Hepatocyte (in vitro differentiated cells): ENCODE measurements at regions not wholly inside any gene's neighbourhood (a gene's known extent, or its start where the extent isn't known, plus 50 kb on each side); places are given as distances from the start of the nearest gene placed in this dataset.

Source experiments
- DNase-seq: peaks from one replicate; pipeline ENCODE4 v3.0.0-alpha.2; 2016; ENCODE audit warnings: low spot score
- H2AFZ ChIP-seq: fragments of 200-600 bp; sonication (generic); 2 replicates; pipeline ENCODE4 v1.6.0; 2016; ENCODE audit warnings: antibody characterized with exemption, mild to moderate bottlenecking
- H3K27ac ChIP-seq: fragments of 200-600 bp; sonication (generic); 2 replicates; pipeline ENCODE4 v1.5.1; 2016; ENCODE audit warnings: mild to moderate bottlenecking
- H3K27me3 ChIP-seq: fragments of 200-600 bp; sonication (generic); 2 replicates; pipeline ENCODE4 v1.6.1; 2016
- H3K36me3 ChIP-seq: fragments of 200-600 bp; sonication (generic); replicated peaks from 2 replicates; pipeline ENCODE4 v1.5.1; 2016; ENCODE audit warnings: low read depth; ENCODE audit not compliant: insufficient read depth
- H3K4me1 ChIP-seq: fragments of 200-600 bp; sonication (generic); 2 replicates; pipeline ENCODE4 v1.5.1; 2016; ENCODE audit warnings: mild to moderate bottlenecking, moderate library complexity; ENCODE audit not compliant: insufficient read depth
- H3K4me2 ChIP-seq: fragments of 200-600 bp; sonication (generic); 2 replicates; pipeline ENCODE4 v1.6.0; 2016
- H3K4me3 ChIP-seq: fragments of 200-600 bp; sonication (generic); 2 replicates; pipeline ENCODE4 v1.5.1; 2016; ENCODE audit warnings: mild to moderate bottlenecking
- H3K79me2 ChIP-seq: fragments of 200-600 bp; sonication (generic); 2 replicates; pipeline ENCODE4 v1.6.0; 2017; ENCODE audit warnings: mild to moderate bottlenecking
- H3K9me2 ChIP-seq: fragments of 200-600 bp; sonication (generic); replicated peaks from 2 replicates; pipeline ENCODE4 v1.6.0; 2017; ENCODE audit warnings: mild to moderate bottlenecking; ENCODE audit not compliant: insufficient read depth
- H3K9me3 ChIP-seq: fragments of 200-600 bp; sonication (generic); 2 replicates; pipeline ENCODE4 v1.5.1; 2016; ENCODE audit warnings: low read depth, mild to moderate bottlenecking
- H4K20me1 ChIP-seq: fragments of 200-600 bp; sonication (generic); 2 replicates; pipeline ENCODE4 v1.6.0; 2016; ENCODE audit warnings: mild to moderate bottlenecking; ENCODE audit not compliant: insufficient read depth, poor library complexity, severe bottlenecking
- EZH2 ChIP-seq: fragments of 200-600 bp; sonication (generic); IDR thresholded peaks from 2 replicates; pipeline ENCODE4 v1.6.1; 2016; ENCODE audit warnings: antibody characterized with exemption, mild to moderate bottlenecking, borderline replicate concordance
- EZH2phosphoT487 ChIP-seq: fragments of 200-600 bp; sonication (generic); IDR thresholded peaks from one replicate; pipeline ENCODE4 v1.6.1; 2018; ENCODE audit warnings: antibody characterized with exemption, mild to moderate bottlenecking, low read depth, moderate library complexity; ENCODE audit not compliant: unreplicated experiment, severe bottlenecking
- WGBS: methylation state at CpG from one replicate; pipeline ENCODE4 v1.1.6; 2016; ENCODE audit warnings: low lambda C conversion rate; ENCODE audit errors: missing lambda C conversion rate; 5-methylcytosine and 5-hydroxymethylcytosine counted together
- TF ChIP-seq, protein P1 (sequence below): fragments of 200-600 bp; sonication (generic); IDR thresholded peaks from 2 replicates; pipeline ENCODE4 v1.5.1; 2016; ENCODE audit warnings: antibody characterized with exemption, mild to moderate bottlenecking; ENCODE audit not compliant: poor library complexity

DNA sequence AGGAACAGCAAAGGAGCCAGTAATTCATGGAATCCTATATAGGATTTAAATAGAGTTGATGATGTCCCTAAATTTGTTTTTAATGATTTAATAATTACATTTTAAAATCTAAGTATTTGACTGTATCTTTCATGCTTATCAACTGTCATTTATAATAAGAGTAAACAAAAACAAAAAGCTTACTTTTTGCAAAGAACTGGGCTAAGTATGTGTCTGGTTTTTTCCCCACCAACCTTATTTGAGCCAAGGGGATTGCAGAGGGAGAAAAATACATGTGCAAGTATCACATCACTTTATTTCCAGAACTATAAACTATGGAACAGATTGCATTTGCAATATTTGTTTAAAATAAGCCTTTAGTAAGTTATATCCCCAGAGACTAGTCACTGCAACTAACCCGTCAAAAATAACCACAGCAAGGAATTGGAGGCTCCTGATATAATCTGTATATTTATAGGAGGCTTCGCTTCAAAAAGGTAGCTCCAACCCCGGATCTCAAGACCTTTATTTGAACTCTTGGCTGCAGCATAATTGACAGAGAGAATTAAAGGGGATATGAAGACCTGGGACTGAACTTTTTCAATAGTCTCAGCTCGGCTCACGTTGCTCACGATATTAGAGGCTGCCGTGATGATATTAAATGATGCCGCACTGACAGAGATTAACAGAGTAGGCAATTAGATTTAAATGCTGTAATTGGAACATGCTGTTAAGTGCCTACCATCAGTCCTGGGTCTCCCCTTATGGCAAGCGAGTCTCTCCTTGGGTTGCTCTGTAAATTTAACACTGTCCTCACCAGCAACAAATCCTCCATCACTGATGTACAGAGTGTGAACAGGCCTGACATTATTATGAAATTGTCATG, 329.1 kb upstream of the NFIA start:
- Histone ChIP-seq H3K4me2 (no peak overlapping the region), H3K79me2 (no peaks in the 10 kb centered on the region), H2AFZ (no peak overlapping the region), H3K36me3 (no peaks in the 10 kb centered on the region), H4K20me1 (no peaks in the 10 kb centered on the region), H3K4me1 (no peaks in the 10 kb centered on the region), H3K9me2 (no peaks in the 10 kb centered on the region), H3K9me3 (no peaks in the 10 kb centered on the region), H3K27me3 (no peaks in the 10 kb centered on the region), H3K4me3 (no peak overlapping the region), H3K27ac (no peak overlapping the region)
- TF ChIP-seq EZH2 (no peak), EZH2phosphoT487 (no peak)
- TF ChIP-seq, protein P1, sequence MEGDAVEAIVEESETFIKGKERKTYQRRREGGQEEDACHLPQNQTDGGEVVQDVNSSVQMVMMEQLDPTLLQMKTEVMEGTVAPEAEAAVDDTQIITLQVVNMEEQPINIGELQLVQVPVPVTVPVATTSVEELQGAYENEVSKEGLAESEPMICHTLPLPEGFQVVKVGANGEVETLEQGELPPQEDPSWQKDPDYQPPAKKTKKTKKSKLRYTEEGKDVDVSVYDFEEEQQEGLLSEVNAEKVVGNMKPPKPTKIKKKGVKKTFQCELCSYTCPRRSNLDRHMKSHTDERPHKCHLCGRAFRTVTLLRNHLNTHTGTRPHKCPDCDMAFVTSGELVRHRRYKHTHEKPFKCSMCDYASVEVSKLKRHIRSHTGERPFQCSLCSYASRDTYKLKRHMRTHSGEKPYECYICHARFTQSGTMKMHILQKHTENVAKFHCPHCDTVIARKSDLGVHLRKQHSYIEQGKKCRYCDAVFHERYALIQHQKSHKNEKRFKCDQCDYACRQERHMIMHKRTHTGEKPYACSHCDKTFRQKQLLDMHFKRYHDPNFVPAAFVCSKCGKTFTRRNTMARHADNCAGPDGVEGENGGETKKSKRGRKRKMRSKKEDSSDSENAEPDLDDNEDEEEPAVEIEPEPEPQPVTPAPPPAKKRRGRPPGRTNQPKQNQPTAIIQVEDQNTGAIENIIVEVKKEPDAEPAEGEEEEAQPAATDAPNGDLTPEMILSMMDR = no peak
- DNase-seq = no peak
- 60% methylated on average over 9 of the region's 9 CpGs for WGBS

DNA sequence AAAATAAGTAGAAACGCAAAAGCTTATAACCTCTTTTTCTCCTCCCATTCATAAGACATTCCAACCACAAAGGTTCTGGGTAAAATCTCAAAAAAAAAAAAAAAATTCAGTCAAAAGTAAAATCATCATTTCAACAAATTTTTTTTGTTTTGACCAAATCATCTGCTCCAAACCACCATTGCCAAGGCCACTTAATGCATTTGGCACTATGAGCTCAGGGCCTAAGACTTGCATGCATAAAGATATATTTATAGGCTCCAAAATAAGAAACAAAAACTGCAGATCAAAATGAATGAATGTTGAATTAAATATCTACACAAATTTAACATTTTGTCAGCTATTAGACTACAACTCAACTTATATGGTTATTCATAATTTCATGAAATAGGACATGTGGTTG, 331.1 kb upstream of the NFIA start:
- Histone ChIP-seq H3K27ac (no peak overlapping the region), H3K36me3 (no peaks in the 10 kb centered on the region), H3K9me3 (no peaks in the 10 kb centered on the region), H3K4me1 (no peaks in the 10 kb centered on the region), H4K20me1 (no peaks in the 10 kb centered on the region), H3K4me3 (no peak overlapping the region), H2AFZ (no peak overlapping the region), H3K4me2 (no peak overlapping the region), H3K9me2 (no peaks in the 10 kb centered on the region), H3K79me2 (no peaks in the 10 kb centered on the region), H3K27me3 (no peaks in the 10 kb centered on the region)
- no peak for DNase-seq
- WGBS = 71% methylated on average over 1 of the region's 1 CpG
- TF ChIP-seq EZH2phosphoT487 (no peak), EZH2 (no peak)
- TF ChIP-seq, protein P1 = no peak

DNA sequence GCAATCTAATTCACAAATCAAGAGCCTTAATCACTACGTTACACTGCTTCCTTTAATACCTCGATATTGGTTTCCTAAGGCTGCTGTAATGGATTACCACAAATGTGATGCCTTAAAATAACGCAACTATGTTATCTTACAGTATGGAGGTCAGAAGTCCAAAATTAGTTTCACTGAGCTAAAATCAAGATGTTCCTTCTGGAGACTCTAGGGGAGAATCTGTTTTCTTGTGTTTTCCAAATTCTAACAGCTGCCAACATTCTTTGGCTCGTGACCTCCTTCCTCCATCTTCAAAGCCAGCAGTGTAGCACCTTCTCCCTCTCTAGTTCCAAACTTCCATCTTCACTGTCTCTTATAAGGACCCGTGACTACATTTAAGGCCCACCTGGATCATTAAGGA, 335.0 kb upstream of the NFIA start:
- WGBS = 98% methylated on average over 5 of the region's 5 CpGs
- DNase-seq = no peak
- no peak for TF ChIP-seq EZH2
- TF ChIP-seq, protein P1 = no peak
- TF ChIP-seq EZH2phosphoT487 = no peak

More for the DNA sequence above, 335.0 kb upstream of the NFIA start:
- no peaks in the 10 kb centered on the region for H3K4me1 ChIP-seq
- no peaks in the 10 kb centered on the region for H3K27me3 ChIP-seq
- H2AFZ ChIP-seq = no peak overlapping the region
- no peak overlapping the region for H3K27ac ChIP-seq
- H3K4me2 ChIP-seq = no peak overlapping the region
- no peaks in the 10 kb centered on the region for H3K36me3 ChIP-seq
- no peaks in the 10 kb centered on the region for H3K9me3 ChIP-seq
- H3K9me2 ChIP-seq = no peaks in the 10 kb centered on the region
- H4K20me1 ChIP-seq = no peaks in the 10 kb centered on the region
- no peak overlapping the region for H3K4me3 ChIP-seq
- H3K79me2 ChIP-seq = no peaks in the 10 kb centered on the region
